ENCODE measurements at regions not wholly inside any gene's neighbourhood (a gene's known extent, or its start where the extent isn't known, plus 50 kb on each side); places are given as distances from the start of the nearest gene placed in this dataset.

DNA sequence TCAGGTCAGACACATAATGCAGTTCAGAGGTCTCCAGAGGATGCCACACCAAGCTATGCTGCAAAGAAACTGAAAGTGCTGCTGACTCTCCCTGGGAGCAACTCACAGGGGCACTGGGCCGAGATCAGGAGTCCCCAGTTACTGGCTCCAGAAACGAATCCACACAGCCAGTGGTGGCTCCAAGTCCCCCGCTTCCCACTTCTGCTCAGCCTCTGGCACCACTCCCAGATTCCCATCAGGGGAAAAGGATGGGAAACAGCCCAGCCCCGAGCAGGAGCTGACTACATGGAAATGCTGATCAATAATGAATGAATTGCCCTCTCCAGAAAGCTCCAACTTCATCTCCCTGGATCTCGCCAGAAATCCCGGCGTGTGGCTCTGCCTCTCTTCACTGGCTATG is 62.3 kb upstream of the CDH5 start:
- TF ChIP-seq, protein P1, sequence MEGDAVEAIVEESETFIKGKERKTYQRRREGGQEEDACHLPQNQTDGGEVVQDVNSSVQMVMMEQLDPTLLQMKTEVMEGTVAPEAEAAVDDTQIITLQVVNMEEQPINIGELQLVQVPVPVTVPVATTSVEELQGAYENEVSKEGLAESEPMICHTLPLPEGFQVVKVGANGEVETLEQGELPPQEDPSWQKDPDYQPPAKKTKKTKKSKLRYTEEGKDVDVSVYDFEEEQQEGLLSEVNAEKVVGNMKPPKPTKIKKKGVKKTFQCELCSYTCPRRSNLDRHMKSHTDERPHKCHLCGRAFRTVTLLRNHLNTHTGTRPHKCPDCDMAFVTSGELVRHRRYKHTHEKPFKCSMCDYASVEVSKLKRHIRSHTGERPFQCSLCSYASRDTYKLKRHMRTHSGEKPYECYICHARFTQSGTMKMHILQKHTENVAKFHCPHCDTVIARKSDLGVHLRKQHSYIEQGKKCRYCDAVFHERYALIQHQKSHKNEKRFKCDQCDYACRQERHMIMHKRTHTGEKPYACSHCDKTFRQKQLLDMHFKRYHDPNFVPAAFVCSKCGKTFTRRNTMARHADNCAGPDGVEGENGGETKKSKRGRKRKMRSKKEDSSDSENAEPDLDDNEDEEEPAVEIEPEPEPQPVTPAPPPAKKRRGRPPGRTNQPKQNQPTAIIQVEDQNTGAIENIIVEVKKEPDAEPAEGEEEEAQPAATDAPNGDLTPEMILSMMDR (IDR thresholded peaks at IDR 0.05; ENCODE audit: low read depth, low read length, poor library complexity, severe bottlenecking) = no peak
- TF ChIP-seq EZH2phosphoT487 (IDR thresholded peaks at IDR 0.05; ENCODE audit: borderline replicate concordance, low read length) = no peak

All from DOHH2 (cell line).